Glutamatergic neuron (in vitro differentiated cells): ENCODE measurements at regions not wholly inside any gene's neighbourhood (a gene's known extent, or its start where the extent isn't known, plus 50 kb on each side); places are given as distances from the start of the nearest gene placed in this dataset.

ENCODE experiments used
- DNase-seq: peaks from one replicate; pipeline ENCODE4 v3.0.0; 2022
- H3K27ac Mint-ChIP-seq: one replicate; pipeline ENCODE4 v1.8.0; 2020; ENCODE audit warnings: mild to moderate bottlenecking, mixed read lengths, inconsistent platforms; ENCODE audit not compliant: unreplicated experiment
- H3K27me3 Mint-ChIP-seq: one replicate; pipeline ENCODE4 v1.8.0; 2020; ENCODE audit warnings: mild to moderate bottlenecking, moderate library complexity, mixed read lengths, inconsistent platforms; ENCODE audit not compliant: unreplicated experiment
- H3K36me3 Mint-ChIP-seq: one replicate; pipeline ENCODE4 v1.8.0; 2020; ENCODE audit warnings: mild to moderate bottlenecking, mixed read lengths, inconsistent platforms; ENCODE audit not compliant: unreplicated experiment
- H3K4me1 Mint-ChIP-seq: one replicate; pipeline ENCODE4 v1.8.0; 2020; ENCODE audit warnings: mild to moderate bottlenecking, low read depth, mixed read lengths, inconsistent platforms; ENCODE audit not compliant: unreplicated experiment
- H3K4me3 Mint-ChIP-seq: one replicate; pipeline ENCODE4 v1.8.0; 2020; ENCODE audit warnings: mild to moderate bottlenecking, mixed read lengths, inconsistent platforms; ENCODE audit not compliant: unreplicated experiment
- H3K9me3 Mint-ChIP-seq: one replicate; pipeline ENCODE4 v1.8.0; 2020; ENCODE audit warnings: mild to moderate bottlenecking, moderate library complexity, mixed read lengths, inconsistent platforms; ENCODE audit not compliant: unreplicated experiment
- CTCF ChIP-seq: fragments of 200-600 bp; sonication (generic); IDR thresholded peaks from one replicate; pipeline ENCODE4 v1.5.0; 2021; ENCODE audit not compliant: partially characterized antibody, unreplicated experiment

- Mint-ChIP-seq H3K27ac (no peak overlapping the region), H3K4me1 (no peaks in the 10 kb centered on the region), H3K36me3 (no peaks in the 10 kb centered on the region), H3K4me3 (no peak overlapping the region), H3K27me3 (no peaks in the 10 kb centered on the region), H3K9me3 (no peaks in the 10 kb centered on the region)
- TF ChIP-seq CTCF, result no peak
- no peak for DNase-seq
Observed at GRCh38 chr4:132026166-132026565, 1122.9 kb upstream of the PCDH10 start.

- no peak for TF ChIP-seq CTCF
Observed at GRCh38 chr4:132026816-132027215, 1122.3 kb upstream of the PCDH10 start.

GRCh38 chr4:132056496-132056895 lies 1092.6 kb upstream of the PCDH10 start:
- H3K9me3 Mint-ChIP-seq, result peaks cover 1% of the 10 kb centered on the region
- H3K36me3 Mint-ChIP-seq, result peaks cover 9% of the 10 kb centered on the region
- peaks cover under 1% of the 10 kb centered on the region for H3K4me1 Mint-ChIP-seq
- H3K27me3 Mint-ChIP-seq, result peaks cover 2% of the 10 kb centered on the region
- no peak for TF ChIP-seq CTCF
- DNase-seq, result no peak
- no peak overlapping the region for H3K27ac Mint-ChIP-seq
- no peak overlapping the region for H3K4me3 Mint-ChIP-seq

More at GRCh38 chr4:132026816-132027215, 1122.3 kb upstream of the PCDH10 start:
- Mint-ChIP-seq H3K27me3 (no peaks in the 10 kb centered on the region), H3K27ac (no peak overlapping the region), H3K36me3 (no peaks in the 10 kb centered on the region), H3K4me3 (no peak overlapping the region), H3K9me3 (no peaks in the 10 kb centered on the region), H3K4me1 (no peaks in the 10 kb centered on the region)
- DNase-seq, result no peak

GRCh38 chr4:132059227-132059626 lies 1089.9 kb upstream of the PCDH10 start:
- H3K27me3 Mint-ChIP-seq, result peaks cover 2% of the 10 kb centered on the region
- H3K27ac Mint-ChIP-seq, result no peak overlapping the region
- H3K36me3 Mint-ChIP-seq, result peaks cover 9% of the 10 kb centered on the region
- no peak for TF ChIP-seq CTCF
- no peak overlapping the region for H3K4me3 Mint-ChIP-seq
- DNase-seq, result no peak
- no peaks in the 10 kb centered on the region for H3K4me1 Mint-ChIP-seq
- peaks cover 1% of the 10 kb centered on the region for H3K9me3 Mint-ChIP-seq

- DNase-seq, result no peak
- H3K4me3 Mint-ChIP-seq, result no peak overlapping the region
- H3K4me1 Mint-ChIP-seq, result no peaks in the 10 kb centered on the region
- no peak overlapping the region for H3K27ac Mint-ChIP-seq
- peaks cover 9% of the 10 kb centered on the region for H3K36me3 Mint-ChIP-seq
- no peaks in the 10 kb centered on the region for H3K9me3 Mint-ChIP-seq
- peaks cover 2% of the 10 kb centered on the region for H3K27me3 Mint-ChIP-seq
- no peak for TF ChIP-seq CTCF
Observed at GRCh38 chr4:132062611-132063239, 1086.4 kb upstream of the PCDH10 start.
